Upper lobe of left lung (tissue), 6 donors: ENCODE measurements at regions not wholly inside any gene's neighbourhood (a gene's known extent, or its start where the extent isn't known, plus 50 kb on each side); places are given as distances from the start of the nearest gene placed in this dataset.

Experiments used
- ATAC-seq, 2 donors: fragments of 200-7000 bp; cut with Tn5 transposase; one replicate each; pipeline ENCODE4 v1.9.1; 2022; ENCODE audit warnings: mild to moderate bottlenecking in 2 of 2, moderate library complexity in 2 of 2; ENCODE audit not compliant: low FRiP score in 2 of 2
- DNase-seq, 2 donors: peaks; one replicate each; pipeline ENCODE4 v3.0.0-alpha.2; 2019 to 2020
- H3K27ac ChIP-seq, 4 donors: fragments of 200-600 bp; sonication (generic); one replicate each; pipeline ENCODE4 v1.5.1; 2016 to 2019
- H3K27me3 ChIP-seq, 4 donors: fragments of 200-600 bp; sonication (generic); one replicate each; pipeline ENCODE4 v1.5.1; 2017 to 2019
- H3K36me3 ChIP-seq, 4 donors: fragments of 200-600 bp; sonication (generic); one replicate each; pipeline ENCODE4 v1.5.1; 2016 to 2019
- H3K4me1 ChIP-seq, 4 donors: fragments of 200-600 bp; sonication (generic); one replicate each; pipeline ENCODE4 v1.5.1; 2018 to 2019
- H3K4me3 ChIP-seq, 4 donors: fragments of 200-600 bp; sonication (generic); one replicate each; pipeline ENCODE4 v1.5.1; 2017 to 2019; ENCODE audit warnings: mild to moderate bottlenecking in 2 of 4, moderate library complexity in 1 of 4
- H3K9me3 ChIP-seq, 4 donors: fragments of 200-600 bp; sonication (generic); one replicate each; pipeline ENCODE4 v1.5.1; 2018 to 2019
- EP300 ChIP-seq, 4 donors: sonication (generic); formaldehyde crosslinking; IDR thresholded peaks; one replicate each; pipeline ENCODE4 v1.5.1; 2017; ENCODE audit warnings: antibody characterized with exemption in 4 of 4, control low read depth in 2 of 4
- POLR2A ChIP-seq, 4 donors: fragments of 450-650 bp; IDR thresholded peaks; one replicate each; pipeline ENCODE4 v1.5.1; 2016 to 2017; ENCODE audit warnings: antibody characterized with exemption in 4 of 4, mild to moderate bottlenecking in 2 of 4
- POLR2AphosphoS5 ChIP-seq, 2 donors: sonication (generic); formaldehyde crosslinking; IDR thresholded peaks; one replicate each; pipeline ENCODE4 v1.5.1; 2017; ENCODE audit warnings: antibody characterized with exemption in 2 of 2
- WGBS, 2 donors: methylation state at CpG; one replicate each; pipeline ENCODE4 v1.1.5; 2017 to 2018; 5-methylcytosine and 5-hydroxymethylcytosine counted together
- TF ChIP-seq, protein P1 (sequence below), 6 experiments: fragments of 450-650 bp in 4 of 6; fragments of 200-600 bp in 2 of 6; sonication (generic) in 2 of 6; IDR thresholded peaks; one replicate each; pipeline ENCODE4 v1.5.1; 2016 to 2019; ENCODE audit warnings: antibody characterized with exemption in 6 of 6
- donor health status: DM: no; HTN: no; CAD: no; lungs with moderate emphysema.
- donor health status: DM: no; HTN: yes; CAD: no; lungs with severe emphysema.

- no peaks in the 10 kb centered on the region for H3K36me3 ChIP-seq
- no peaks in the 10 kb centered on the region for H3K27me3 ChIP-seq
- 70 to 93% methylated on average over 1 of the region's 1 CpG for WGBS, 2 donors
- ATAC-seq (no peak), DNase-seq (no peak)
- TF ChIP-seq EP300 (IDR thresholded peaks at IDR 0.05) (no peak), POLR2AphosphoS5 (IDR thresholded peaks at IDR 0.05) (no peak), POLR2A (IDR thresholded peaks at IDR 0.05) (no peak)
- TF ChIP-seq, protein P1, sequence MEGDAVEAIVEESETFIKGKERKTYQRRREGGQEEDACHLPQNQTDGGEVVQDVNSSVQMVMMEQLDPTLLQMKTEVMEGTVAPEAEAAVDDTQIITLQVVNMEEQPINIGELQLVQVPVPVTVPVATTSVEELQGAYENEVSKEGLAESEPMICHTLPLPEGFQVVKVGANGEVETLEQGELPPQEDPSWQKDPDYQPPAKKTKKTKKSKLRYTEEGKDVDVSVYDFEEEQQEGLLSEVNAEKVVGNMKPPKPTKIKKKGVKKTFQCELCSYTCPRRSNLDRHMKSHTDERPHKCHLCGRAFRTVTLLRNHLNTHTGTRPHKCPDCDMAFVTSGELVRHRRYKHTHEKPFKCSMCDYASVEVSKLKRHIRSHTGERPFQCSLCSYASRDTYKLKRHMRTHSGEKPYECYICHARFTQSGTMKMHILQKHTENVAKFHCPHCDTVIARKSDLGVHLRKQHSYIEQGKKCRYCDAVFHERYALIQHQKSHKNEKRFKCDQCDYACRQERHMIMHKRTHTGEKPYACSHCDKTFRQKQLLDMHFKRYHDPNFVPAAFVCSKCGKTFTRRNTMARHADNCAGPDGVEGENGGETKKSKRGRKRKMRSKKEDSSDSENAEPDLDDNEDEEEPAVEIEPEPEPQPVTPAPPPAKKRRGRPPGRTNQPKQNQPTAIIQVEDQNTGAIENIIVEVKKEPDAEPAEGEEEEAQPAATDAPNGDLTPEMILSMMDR (IDR thresholded peaks at IDR 0.05), result no peak
- no peak overlapping the region for H3K4me3 ChIP-seq
- H3K4me1 ChIP-seq, result no peaks in the 10 kb centered on the region
- no peak overlapping the region for H3K27ac ChIP-seq
- H3K9me3 ChIP-seq, result no peaks in the 10 kb centered on the region
Observed at GRCh38 chr15:61575597-61575996, 346.5 kb upstream of the RORA start.

DNA sequence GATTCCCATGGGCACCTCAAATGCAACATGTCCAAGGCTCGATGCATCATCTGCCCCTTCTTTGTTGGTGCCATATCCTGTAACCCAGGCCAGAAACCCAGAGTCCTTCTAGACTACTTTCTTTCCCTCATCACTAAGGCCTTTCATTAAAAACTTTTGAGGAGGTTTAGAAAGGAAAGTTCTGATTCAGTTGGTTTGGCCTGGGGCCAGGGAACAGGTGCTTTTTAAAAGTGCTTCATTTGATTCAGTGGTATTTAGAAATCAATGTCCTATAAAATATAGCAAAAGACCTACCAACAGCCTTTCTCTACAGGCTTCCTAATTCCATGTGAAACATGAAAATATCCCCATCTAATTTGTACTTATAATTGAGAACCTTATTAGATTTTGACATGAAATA, 341.9 kb upstream of the RORA start:
- Histone ChIP-seq H3K9me3 (no peaks in the 10 kb centered on the region), H3K27ac (no peak overlapping the region), H3K36me3 (no peaks in the 10 kb centered on the region), H3K4me3 (no peak overlapping the region), H3K4me1 (no peaks in the 10 kb centered on the region), H3K27me3 (no peaks in the 10 kb centered on the region)
- DNase-seq (no peak), ATAC-seq (no peak)
- TF ChIP-seq, protein P1 (IDR thresholded peaks at IDR 0.05), result no peak
- TF ChIP-seq EP300 (IDR thresholded peaks at IDR 0.05), result no peak
- 71 to 94% methylated on average over 1 of the region's 1 CpG for WGBS, 2 donors

GRCh38 chr15:61564785-61565184, 335.7 kb upstream of the RORA start:
- Histone ChIP-seq H3K36me3 (no peaks in the 10 kb centered on the region), H3K27ac (no peak overlapping the region), H3K4me3 (no peak overlapping the region), H3K9me3 (no peaks in the 10 kb centered on the region), H3K4me1 (no peaks in the 10 kb centered on the region), H3K27me3 (no peaks in the 10 kb centered on the region)
- no peak for ATAC-seq
- TF ChIP-seq EP300 (IDR thresholded peaks at IDR 0.05) (no peak), POLR2AphosphoS5 (IDR thresholded peaks at IDR 0.05) (no peak), POLR2A (IDR thresholded peaks at IDR 0.05) (no peak)
- TF ChIP-seq, protein P1 (IDR thresholded peaks at IDR 0.05), result no peak
- no peak for DNase-seq
- WGBS, 2 donors, result 58 to 73% methylated on average over 3 of the region's 3 CpGs

DNA sequence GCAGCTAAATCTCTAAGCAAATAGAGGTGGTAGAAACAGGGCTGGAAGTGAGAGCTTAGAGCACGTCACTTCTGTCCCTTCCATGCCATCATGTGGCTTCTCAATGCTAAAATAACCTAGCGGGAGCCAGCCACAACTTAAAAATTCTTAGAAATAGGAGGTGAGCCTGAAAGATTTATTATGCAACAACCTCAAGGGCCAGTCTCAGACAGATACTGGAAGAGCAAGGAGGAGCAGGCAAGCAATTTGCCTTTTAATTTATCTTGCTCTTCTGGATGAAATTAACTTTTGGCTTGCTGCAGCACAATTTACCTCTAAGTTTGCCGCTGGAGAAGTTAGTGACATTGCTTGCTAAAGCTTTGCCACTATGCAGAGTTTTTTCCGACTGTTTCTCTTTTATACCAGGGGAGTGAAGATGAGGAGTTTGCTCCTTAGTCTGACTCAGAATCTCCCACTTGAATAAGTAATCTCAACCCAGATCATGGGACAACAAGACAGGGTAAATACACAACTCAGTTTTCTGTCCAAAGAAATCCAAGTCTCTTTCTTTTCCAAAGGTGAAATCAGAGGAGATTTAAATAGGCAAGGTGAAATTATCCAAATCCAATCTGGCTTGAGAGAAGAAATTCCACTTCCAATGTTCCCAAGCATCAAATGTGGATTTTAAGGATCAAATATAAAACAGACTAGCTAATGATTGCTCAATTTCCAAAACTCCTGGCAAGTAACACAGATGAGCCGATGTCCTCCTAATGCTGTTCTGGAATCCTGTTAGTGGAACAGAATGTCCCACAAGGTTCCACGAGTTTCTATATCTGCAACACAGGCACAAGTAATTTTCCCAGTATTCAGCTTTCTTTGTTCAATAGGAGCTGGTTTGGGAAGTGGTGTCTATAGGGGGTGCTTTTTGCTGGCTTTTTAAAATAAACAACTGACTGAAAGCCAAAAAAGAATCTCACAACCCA, 329.4 kb upstream of the RORA start:
- Histone ChIP-seq H3K27me3 (no peaks in the 10 kb centered on the region), H3K4me1 (no peaks in the 10 kb centered on the region), H3K9me3 (no peaks in the 10 kb centered on the region), H3K4me3 (no peak overlapping the region), H3K27ac (peak overlapping the region in 3 of 4 donors; percentile 48 to 63 (median 53)), H3K36me3 (no peaks in the 10 kb centered on the region)
- TF ChIP-seq EP300 (IDR thresholded peaks at IDR 0.05) (peak in 1 of 4 donors; percentile 50), POLR2AphosphoS5 (IDR thresholded peaks at IDR 0.05) (no peak), POLR2A (IDR thresholded peaks at IDR 0.05) (no peak)
- TF ChIP-seq, protein P1 (IDR thresholded peaks at IDR 0.05), result no peak
- ATAC-seq, result peak in 1 of 2 donors; percentile 82
- WGBS, 2 donors, result 62 to 65% methylated on average over 6 of the region's 6 CpGs
- no peak for DNase-seq
